ENCODE measurements at regions not wholly inside any gene's neighbourhood (a gene's known extent, or its start where the extent isn't known, plus 50 kb on each side); places are given as distances from the start of the nearest gene placed in this dataset.

- H3K27ac Mint-ChIP-seq: no peak overlapping the region
- H3K4me3 Mint-ChIP-seq: no peak overlapping the region
- DNase-seq (no peak), ATAC-seq (no peak)
- H3K9me3 Mint-ChIP-seq (ENCODE audit: insufficient read depth): no peaks in the 10 kb centered on the region
- CTCF ChIA-PET: no interaction called here
- POLR2A ChIA-PET: no interaction called here
- H3K36me3 Mint-ChIP-seq (ENCODE audit: low read depth): no peaks in the 10 kb centered on the region
- no peaks in the 10 kb centered on the region for H3K27me3 Mint-ChIP-seq (ENCODE audit: low read depth)
- no peaks in the 10 kb centered on the region for H3K4me1 Mint-ChIP-seq (ENCODE audit: low read depth)
Measured at GRCh38 chr22:27588915-27589314, 212.6 kb downstream of the MN1 start.

GRCh38 chr22:27591060-27591459 is 210.5 kb downstream of the MN1 start:
- CTCF ChIA-PET: no interaction called here
- Mint-ChIP-seq H3K36me3 (ENCODE audit: low read depth) (no peaks in the 10 kb centered on the region), H3K4me3 (no peak overlapping the region), H3K9me3 (ENCODE audit: insufficient read depth) (no peaks in the 10 kb centered on the region), H3K4me1 (ENCODE audit: low read depth) (no peaks in the 10 kb centered on the region), H3K27ac (no peak overlapping the region), H3K27me3 (ENCODE audit: low read depth) (no peaks in the 10 kb centered on the region)
- no peak for ATAC-seq
- no peak for DNase-seq
- POLR2A ChIA-PET: no interaction called here

- ChIA-PET CTCF (no interaction called here), POLR2A (no interaction called here)
- no peaks in the 10 kb centered on the region for H3K36me3 Mint-ChIP-seq (ENCODE audit: low read depth)
- DNase-seq: no peak
- no peaks in the 10 kb centered on the region for H3K27me3 Mint-ChIP-seq (ENCODE audit: low read depth)
- H3K4me1 Mint-ChIP-seq (ENCODE audit: low read depth): no peaks in the 10 kb centered on the region
- H3K4me3 Mint-ChIP-seq: no peak overlapping the region
- ATAC-seq: no peak
- H3K9me3 Mint-ChIP-seq (ENCODE audit: insufficient read depth): no peaks in the 10 kb centered on the region
- no peak overlapping the region for H3K27ac Mint-ChIP-seq
Measured at GRCh38 chr22:27593378-27593777, 208.2 kb downstream of the MN1 start.

GRCh38 chr22:27594020-27594419 is 207.5 kb downstream of the MN1 start:
- no peak overlapping the region for H3K4me3 Mint-ChIP-seq
- ChIA-PET CTCF (no interaction called here), POLR2A (no interaction called here)
- H3K9me3 Mint-ChIP-seq (ENCODE audit: insufficient read depth): no peaks in the 10 kb centered on the region
- ATAC-seq (no peak), DNase-seq (no peak)
- H3K27me3 Mint-ChIP-seq (ENCODE audit: low read depth): no peaks in the 10 kb centered on the region
- no peak overlapping the region for H3K27ac Mint-ChIP-seq
- H3K4me1 Mint-ChIP-seq (ENCODE audit: low read depth): no peaks in the 10 kb centered on the region
- H3K36me3 Mint-ChIP-seq (ENCODE audit: low read depth): no peaks in the 10 kb centered on the region

- H3K27ac Mint-ChIP-seq: no peak overlapping the region
- H3K36me3 Mint-ChIP-seq (ENCODE audit: low read depth): no peaks in the 10 kb centered on the region
- ChIA-PET CTCF (no interaction called here), POLR2A (no interaction called here)
- DNase-seq: no peak
- H3K4me1 Mint-ChIP-seq (ENCODE audit: low read depth): no peaks in the 10 kb centered on the region
- H3K27me3 Mint-ChIP-seq (ENCODE audit: low read depth): no peaks in the 10 kb centered on the region
- no peak for ATAC-seq
- H3K9me3 Mint-ChIP-seq (ENCODE audit: insufficient read depth): no peaks in the 10 kb centered on the region
- no peak overlapping the region for H3K4me3 Mint-ChIP-seq
Measured at GRCh38 chr22:27594474-27595134, 207.0 kb downstream of the MN1 start.

GRCh38 chr22:27596133-27596870 is 205.3 kb downstream of the MN1 start:
- ATAC-seq (no peak), DNase-seq (no peak)
- POLR2A ChIA-PET: no interaction called here
- H3K36me3 Mint-ChIP-seq (ENCODE audit: low read depth): no peaks in the 10 kb centered on the region
- H3K9me3 Mint-ChIP-seq (ENCODE audit: insufficient read depth): no peaks in the 10 kb centered on the region
- H3K27ac Mint-ChIP-seq: no peak overlapping the region
- H3K4me3 Mint-ChIP-seq: no peak overlapping the region
- H3K4me1 Mint-ChIP-seq (ENCODE audit: low read depth): no peaks in the 10 kb centered on the region
- no peaks in the 10 kb centered on the region for H3K27me3 Mint-ChIP-seq (ENCODE audit: low read depth)
- CTCF ChIA-PET: no interaction called here

- CTCF ChIA-PET: no interaction called here
- ATAC-seq (no peak), DNase-seq (no peak)
- POLR2A ChIA-PET: no interaction called here
- Mint-ChIP-seq H3K36me3 (ENCODE audit: low read depth) (no peaks in the 10 kb centered on the region), H3K4me3 (no peak overlapping the region), H3K9me3 (ENCODE audit: insufficient read depth) (no peaks in the 10 kb centered on the region), H3K27me3 (ENCODE audit: low read depth) (no peaks in the 10 kb centered on the region), H3K4me1 (ENCODE audit: low read depth) (no peaks in the 10 kb centered on the region), H3K27ac (no peak overlapping the region)
Measured at GRCh38 chr22:27597703-27598444, 203.7 kb downstream of the MN1 start.

- no peaks in the 10 kb centered on the region for H3K27me3 Mint-ChIP-seq (ENCODE audit: low read depth)
- H3K36me3 Mint-ChIP-seq (ENCODE audit: low read depth): no peaks in the 10 kb centered on the region
- no peaks in the 10 kb centered on the region for H3K9me3 Mint-ChIP-seq (ENCODE audit: insufficient read depth)
- ATAC-seq (no peak), DNase-seq (no peak)
- POLR2A ChIA-PET: no interaction called here
- no peaks in the 10 kb centered on the region for H3K4me1 Mint-ChIP-seq (ENCODE audit: low read depth)
- no peak overlapping the region for H3K27ac Mint-ChIP-seq
- CTCF ChIA-PET: no interaction called here
- H3K4me3 Mint-ChIP-seq: no peak overlapping the region
Measured at GRCh38 chr22:27598792-27599191, 202.8 kb downstream of the MN1 start.

- Mint-ChIP-seq H3K9me3 (ENCODE audit: insufficient read depth) (no peaks in the 10 kb centered on the region), H3K4me3 (no peak overlapping the region), H3K4me1 (ENCODE audit: low read depth) (no peaks in the 10 kb centered on the region), H3K27ac (no peak overlapping the region), H3K27me3 (ENCODE audit: low read depth) (no peaks in the 10 kb centered on the region), H3K36me3 (ENCODE audit: low read depth) (no peaks in the 10 kb centered on the region)
- CTCF ChIA-PET: no interaction called here
- no peak for ATAC-seq
- POLR2A ChIA-PET: no interaction called here
- no peak for DNase-seq
Measured at GRCh38 chr22:27601195-27601594, 200.4 kb downstream of the MN1 start.

GRCh38 chr22:27602390-27602789 is 199.2 kb downstream of the MN1 start:
- ChIA-PET CTCF (no interaction called here), POLR2A (no interaction called here)
- no peaks in the 10 kb centered on the region for H3K27me3 Mint-ChIP-seq (ENCODE audit: low read depth)
- H3K9me3 Mint-ChIP-seq (ENCODE audit: insufficient read depth): no peaks in the 10 kb centered on the region
- H3K4me1 Mint-ChIP-seq (ENCODE audit: low read depth): no peaks in the 10 kb centered on the region
- H3K4me3 Mint-ChIP-seq: no peak overlapping the region
- DNase-seq (no peak), ATAC-seq (no peak)
- no peaks in the 10 kb centered on the region for H3K36me3 Mint-ChIP-seq (ENCODE audit: low read depth)
- no peak overlapping the region for H3K27ac Mint-ChIP-seq

- POLR2A ChIA-PET: no interaction called here
- no peaks in the 10 kb centered on the region for H3K36me3 Mint-ChIP-seq (ENCODE audit: low read depth)
- ATAC-seq: no peak
- H3K4me1 Mint-ChIP-seq (ENCODE audit: low read depth): no peaks in the 10 kb centered on the region
- no peak overlapping the region for H3K4me3 Mint-ChIP-seq
- DNase-seq: no peak
- H3K27me3 Mint-ChIP-seq (ENCODE audit: low read depth): no peaks in the 10 kb centered on the region
- CTCF ChIA-PET: no interaction called here
- no peaks in the 10 kb centered on the region for H3K9me3 Mint-ChIP-seq (ENCODE audit: insufficient read depth)
- no peak overlapping the region for H3K27ac Mint-ChIP-seq
Measured at GRCh38 chr22:27603111-27603799, 198.3 kb downstream of the MN1 start.

GRCh38 chr22:27603800-27604144 is 197.8 kb downstream of the MN1 start:
- no peak for DNase-seq
- ChIA-PET POLR2A (no interaction called here), CTCF (no interaction called here)
- H3K27me3 Mint-ChIP-seq (ENCODE audit: low read depth): no peaks in the 10 kb centered on the region
- no peak overlapping the region for H3K27ac Mint-ChIP-seq
- H3K36me3 Mint-ChIP-seq (ENCODE audit: low read depth): no peaks in the 10 kb centered on the region
- no peak overlapping the region for H3K4me3 Mint-ChIP-seq
- no peaks in the 10 kb centered on the region for H3K4me1 Mint-ChIP-seq (ENCODE audit: low read depth)
- H3K9me3 Mint-ChIP-seq (ENCODE audit: insufficient read depth): no peaks in the 10 kb centered on the region
- no peak for ATAC-seq
